HG03196 (cell line): ENCODE measurements at regions not wholly inside any gene's neighbourhood (a gene's known extent, or its start where the extent isn't known, plus 50 kb on each side); places are given as distances from the start of the nearest gene placed in this dataset.
"Not testable (repeated sequence)": the region's sequence is repeated elsewhere in the genome, so short reads cannot be mapped to it uniquely, and the experiment has no call there.

Experiments used
- ATAC-seq: cut with Tn5 transposase; IDR thresholded peaks from one replicate; pipeline ENCODE4 v1.9.1; 2021; ENCODE audit not compliant: unreplicated experiment

DNA sequence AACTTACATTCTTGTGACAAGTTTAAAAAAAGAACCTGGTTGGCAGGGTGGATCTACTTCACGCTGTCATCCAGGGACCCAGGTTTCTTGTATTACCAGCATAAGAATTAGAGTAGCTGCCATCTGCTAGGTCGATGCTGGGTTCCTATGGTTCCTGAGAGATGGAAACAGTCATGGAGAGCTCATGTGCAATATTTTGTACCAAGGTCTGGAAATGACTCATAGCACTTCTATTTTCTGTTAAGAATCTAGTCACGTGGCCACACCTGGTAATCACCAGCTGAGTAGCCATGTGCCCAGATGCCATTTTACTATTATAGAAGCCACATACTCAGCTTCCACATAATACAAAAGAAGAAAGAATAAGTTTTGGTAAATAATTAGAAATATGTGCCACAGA lies 171.3 kb downstream of the CD83 start:
- no peak for ATAC-seq

DNA sequence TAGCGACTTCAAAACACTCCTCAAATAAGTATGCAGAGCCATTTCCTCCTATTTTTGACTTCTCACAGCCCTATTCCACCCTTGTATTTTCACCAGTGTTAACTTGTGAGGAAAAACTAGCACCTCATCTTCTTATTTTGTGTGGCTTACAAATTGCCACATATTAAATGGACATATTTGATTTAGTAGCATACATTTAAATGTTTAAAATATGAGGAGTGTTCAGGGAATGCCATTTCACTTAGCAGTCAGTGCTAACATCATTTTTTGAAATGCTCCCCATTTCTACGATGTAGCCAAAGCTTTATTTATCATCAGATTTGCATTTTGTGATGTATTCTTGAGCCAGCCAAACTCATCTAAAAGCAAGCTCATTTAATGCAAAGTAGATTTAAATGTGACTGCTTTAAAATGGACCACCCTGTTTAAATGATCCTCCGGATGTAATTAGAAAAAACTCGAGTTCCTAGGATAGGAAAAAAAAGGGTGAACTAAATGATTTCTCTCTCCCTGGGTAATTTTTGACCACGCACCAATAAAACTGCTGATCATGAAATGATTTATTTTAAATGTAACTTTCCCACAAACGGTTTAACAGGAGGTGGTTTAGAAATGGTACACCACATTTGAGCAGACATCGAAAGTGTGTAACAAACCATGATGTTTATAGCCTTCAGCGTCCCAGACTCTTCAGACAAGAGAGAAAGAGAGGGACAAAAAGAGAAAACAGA lies 172.6 kb downstream of the CD83 start:
- ATAC-seq = no peak

DNA sequence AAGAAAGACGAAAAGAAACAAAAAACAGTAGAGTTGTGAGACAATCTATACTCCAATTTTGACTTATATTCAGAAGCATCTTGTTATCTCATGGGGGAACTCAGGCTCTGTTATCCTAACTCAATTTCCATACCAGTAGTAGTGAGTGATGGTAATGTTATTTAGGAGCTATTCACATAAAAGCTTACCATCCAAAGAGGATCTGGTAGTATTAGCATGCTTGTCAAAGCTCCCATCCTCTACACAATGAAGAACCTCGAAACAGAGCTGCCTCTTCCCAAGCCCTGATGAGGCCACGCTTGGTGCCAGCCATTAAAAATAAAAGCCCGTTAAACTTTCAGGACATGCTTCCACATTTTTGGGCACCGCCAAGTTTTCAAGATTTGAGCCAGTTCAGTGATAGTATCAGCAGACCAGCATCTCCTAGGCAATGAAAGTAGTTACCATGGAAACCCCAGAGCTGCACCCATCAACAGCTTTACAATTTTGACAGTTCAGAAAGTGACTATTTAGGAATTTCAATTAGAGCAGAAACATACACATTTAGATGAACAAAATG lies 173.3 kb downstream of the CD83 start:
- no peak for ATAC-seq

DNA sequence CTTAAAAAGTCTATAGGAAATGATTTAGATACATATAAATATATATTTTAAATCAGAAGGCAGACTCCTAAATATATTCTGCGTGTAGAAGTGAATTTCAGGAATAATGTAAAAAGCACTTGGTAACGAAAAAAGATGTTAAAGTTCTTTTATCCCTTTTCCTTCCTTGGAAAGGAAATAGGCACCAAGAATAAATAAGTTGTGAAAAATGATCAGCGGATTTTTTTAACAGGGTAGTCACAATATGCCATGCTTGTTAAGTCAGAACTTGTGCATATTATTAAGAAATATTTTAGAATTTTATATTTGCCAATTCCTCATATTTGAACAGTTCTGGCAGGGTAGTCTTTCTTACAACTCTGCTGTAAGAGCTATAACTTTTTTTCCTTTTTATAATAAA lies 173.8 kb downstream of the CD83 start:
- no peak for ATAC-seq

DNA sequence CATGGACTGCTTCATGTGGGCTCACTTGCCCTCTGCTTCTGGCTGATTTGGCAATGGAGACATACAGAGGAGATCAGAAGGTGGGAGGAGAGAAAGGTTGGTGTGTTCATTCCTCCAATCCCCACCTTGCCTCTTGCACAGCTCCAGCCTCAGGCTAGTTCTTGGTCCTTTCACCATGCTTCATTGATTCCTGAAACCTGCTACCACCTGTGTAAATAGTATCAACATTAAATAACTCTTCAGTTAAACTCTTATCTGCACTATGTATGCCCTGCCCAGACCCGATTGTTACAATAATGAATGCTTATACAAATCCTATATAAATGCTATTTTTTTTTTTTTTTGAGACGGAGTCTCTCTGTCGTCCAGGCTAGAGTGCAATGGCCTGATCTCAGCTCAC lies 174.5 kb downstream of the CD83 start:
- no peak for ATAC-seq

DNA sequence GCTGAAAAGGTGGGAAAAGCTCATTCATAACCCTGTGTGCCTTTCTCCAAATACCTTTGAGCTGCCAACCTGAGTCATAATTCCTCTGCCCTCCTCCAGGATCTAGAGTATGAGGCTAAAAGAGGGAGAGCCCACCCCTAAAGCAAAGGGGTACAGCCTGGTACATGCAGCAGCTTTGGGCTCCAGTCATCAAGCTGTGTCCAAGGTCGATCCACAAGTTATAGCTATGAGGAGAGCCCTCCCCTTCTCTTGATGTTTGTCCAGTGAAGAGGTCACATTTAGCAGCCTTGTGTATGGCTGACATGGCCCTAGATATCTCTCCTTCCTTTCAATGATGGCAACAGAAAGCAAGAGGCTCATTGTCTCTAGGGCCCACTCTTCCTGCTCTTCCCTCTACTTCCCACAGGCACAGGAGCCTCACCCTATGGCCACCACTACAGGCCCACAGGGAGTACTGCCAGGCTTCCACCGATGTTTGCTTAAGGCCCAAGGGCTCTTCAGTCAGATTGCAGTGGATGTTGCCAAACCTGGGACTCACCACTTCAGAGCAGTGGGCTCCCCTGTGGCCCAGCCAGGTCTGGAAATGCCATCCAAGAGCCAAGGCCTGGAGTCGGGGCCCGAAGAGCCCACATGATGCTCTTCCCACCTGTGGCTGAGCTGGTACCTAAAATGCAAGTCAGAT lies 176.8 kb downstream of the CD83 start:
- no peak for ATAC-seq

DNA sequence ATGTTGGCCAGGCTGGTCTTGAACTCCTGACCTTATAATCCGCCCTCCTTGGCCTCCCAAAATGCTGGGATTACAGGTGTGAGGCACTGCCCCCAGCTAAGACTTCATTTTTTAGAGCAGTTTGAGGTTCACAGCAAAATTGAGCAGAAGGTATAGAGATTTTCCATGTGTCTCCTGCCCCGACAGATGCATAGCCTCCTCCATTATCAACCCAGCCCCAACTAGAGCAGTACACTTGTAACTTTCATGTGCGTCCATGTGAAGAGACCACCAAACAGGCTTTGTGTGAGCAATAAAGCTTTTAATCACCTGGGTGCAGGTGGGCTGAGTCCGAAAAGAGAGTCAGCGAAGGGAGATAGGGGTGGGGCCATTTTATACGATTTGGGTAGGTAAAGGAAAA lies 179.1 kb downstream of the CD83 start:
- not testable (repeated sequence) for ATAC-seq

DNA sequence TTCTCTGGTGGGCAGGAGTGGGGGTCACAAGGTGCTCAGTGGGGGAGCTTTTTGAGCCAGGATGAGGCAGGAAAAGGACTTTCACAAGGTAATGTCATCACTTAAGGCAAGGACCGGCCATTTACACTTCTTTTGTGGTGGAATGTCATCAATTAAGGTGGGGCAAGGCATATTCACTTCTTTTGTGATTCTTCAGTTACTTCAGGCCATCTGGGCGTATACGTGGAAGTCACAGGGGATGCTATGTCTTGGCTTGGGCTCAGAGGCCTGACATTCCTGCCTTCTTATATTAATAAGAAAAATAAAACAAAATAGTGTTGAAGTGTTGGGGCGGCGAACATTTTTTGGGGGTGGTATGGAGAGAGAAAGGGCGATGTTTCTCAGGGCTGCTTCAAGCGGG lies 179.5 kb downstream of the CD83 start:
- ATAC-seq = not testable (repeated sequence)

DNA sequence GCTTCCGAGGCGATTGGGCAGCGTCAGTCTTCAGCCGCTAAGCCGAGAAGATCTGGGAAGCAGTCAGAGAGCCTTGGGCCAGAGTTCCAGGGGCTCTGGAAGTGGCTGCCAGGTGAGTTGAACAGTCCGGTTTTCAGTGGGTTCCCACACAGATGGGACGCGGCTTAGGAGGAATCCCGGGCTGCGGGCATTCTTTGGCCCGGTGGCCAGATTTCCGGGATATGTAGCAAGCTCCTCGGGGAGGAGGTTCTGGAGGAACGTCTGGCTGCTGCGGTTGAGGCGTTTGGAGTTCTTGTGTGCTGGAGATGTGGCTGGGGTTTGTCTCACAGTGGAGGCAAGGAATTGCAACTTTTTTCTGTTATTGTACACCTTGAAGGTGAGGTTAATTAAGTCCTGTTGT lies 182.6 kb downstream of the CD83 start:
- not testable (repeated sequence) for ATAC-seq

DNA sequence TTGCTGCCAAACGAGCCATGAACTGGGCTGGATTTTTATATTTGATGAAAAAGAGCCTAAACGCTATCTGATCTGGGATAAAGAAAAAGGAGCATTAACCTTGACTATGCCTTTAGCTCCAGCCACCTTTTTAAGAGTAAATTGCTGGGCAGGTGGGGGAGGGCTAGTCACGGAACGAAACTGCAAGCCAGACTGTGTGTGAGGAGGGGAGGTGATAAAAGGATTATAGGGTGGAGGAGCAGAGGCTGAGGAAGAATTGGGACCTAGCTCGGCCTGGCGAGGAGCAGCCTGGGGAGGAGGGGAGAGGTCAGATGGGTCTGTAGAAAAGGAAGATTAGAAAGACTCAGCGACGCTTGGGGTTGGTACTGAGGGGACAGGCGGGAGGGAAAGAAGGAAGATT lies 183.1 kb downstream of the CD83 start:
- not testable (repeated sequence) for ATAC-seq

DNA sequence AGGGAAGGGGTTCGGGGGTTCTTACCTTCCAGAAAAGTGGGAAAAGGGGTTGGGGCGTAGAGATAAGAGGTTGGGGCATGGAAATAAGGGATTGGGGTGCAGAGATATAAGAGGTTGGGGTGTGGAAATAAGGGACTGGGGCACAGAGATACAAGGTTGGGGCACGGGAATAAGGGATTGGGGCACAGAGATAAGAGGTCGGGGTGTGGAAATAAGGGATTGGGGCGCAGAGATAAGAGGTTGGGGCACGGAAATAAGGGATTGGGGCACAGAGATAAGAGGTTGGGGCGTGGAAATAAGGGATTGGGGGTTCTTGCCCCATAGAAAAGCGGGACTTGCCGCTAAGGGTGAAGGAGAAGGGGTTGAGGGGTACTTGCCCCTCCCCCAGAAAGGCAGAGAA lies 183.9 kb downstream of the CD83 start:
- not testable (repeated sequence) for ATAC-seq

DNA sequence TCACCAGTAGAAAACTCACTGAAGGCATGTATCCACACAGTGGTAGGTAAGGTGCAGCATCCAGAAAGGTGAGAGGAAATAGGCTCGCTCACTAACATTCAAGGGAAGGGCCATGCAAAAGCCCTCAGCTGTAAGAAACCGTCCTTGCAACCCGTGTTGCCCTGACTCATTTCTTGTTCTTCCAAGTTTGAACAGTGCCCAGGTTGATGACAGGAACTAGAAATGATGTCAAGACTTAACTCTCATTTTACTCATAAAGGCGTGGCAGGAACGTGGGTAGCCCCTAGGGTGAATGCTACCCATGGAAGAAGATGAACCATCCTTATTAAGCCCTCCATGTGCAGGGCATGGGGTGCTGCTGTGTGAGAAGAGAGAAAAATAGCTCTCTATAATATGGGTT lies 187.6 kb downstream of the CD83 start:
- ATAC-seq = no peak

DNA sequence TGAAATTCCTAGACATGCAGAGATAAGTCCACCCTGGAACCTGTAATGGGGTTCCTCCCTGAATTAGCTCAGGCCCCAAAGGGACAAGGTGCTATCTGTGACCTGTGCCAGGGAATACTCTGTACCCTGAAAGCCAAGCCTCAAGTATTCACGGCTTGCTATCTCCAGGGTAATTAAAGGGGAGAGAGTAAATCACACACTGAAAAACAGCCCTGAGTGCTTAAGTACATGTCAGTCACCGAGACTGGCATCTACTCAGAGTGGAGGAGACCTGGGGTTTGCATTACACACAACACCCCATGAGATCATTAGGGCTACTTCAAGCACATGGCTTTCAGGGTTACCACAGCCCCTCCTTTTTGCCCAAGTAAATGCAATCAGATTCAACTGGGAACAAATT lies 188.1 kb downstream of the CD83 start:
- no peak for ATAC-seq

DNA sequence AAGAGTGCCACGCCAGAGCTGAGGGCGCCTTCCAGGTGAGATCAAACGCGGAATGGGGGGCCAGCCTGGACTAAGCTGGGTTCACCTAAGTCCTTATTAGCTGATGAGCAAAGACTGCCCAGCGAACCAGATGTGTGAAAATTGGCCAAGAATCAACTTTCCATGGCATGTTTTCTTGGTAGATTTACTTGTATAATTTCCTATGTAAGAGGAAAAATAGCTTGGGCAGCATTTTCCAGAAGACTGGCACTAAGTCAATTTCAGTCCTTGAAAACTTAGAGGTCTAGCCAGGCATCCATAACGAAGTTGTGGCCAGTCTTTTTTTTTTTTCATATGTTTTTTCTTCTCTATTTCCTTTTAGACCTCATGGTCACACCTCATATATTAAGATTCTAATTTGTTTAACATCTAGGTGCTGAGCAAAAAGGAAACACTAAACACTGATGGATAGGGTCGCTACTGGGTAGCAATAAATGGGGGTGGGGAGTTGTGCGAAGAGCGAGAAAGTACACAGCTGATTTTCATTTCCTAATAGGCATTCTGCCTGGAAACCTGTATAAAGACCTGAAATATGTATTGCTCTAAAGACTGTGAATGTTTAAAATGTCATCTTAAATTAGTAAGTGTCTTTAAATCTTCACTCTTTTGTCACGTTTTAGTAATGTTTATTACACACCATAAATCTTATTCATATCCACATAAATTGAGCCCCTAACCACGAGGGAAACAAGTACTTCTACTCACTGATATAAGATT lies 188.8 kb downstream of the CD83 start:
- ATAC-seq = no peak

DNA sequence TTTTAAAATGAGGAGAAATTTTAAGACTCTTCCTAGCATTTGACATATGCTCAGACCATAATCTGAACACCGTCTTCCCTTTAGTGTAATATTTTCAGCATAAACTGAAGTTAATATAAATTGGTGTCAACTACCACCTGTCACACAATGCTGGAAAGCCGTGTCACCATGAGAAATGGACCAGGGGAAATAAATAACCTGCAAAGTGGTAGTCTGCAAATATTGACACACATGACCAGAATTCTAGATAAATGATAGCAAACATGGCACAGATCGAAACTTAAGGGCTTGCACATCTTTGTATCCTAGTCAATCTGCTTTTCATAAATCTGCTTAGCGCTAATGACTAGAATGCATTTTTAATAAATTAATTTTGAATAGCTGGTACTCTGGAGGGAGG lies 191.9 kb downstream of the CD83 start:
- no peak for ATAC-seq

DNA sequence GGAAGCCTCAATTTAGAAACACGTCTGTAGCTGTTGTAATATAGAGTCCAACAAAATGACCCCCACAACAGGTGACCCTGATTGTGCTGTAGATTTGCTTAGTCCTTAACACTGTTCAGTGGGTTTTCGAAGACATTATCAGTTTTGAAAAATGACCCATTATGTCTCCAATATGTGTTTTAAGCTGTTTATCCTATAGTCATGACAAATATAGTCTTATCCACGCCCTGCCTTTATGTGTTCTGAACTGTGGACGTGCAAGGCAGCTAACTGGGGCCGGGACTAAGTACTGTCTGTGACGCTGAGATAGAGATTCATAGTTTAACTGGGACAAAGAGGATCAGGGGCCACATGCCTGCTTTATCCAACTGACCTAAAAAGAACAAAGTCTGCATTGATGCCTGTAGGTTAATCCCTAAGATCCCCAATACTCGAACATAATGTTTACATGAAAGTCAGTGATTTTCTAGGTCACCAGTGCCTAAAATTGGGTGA lies 192.4 kb downstream of the CD83 start:
- ATAC-seq = no peak

DNA sequence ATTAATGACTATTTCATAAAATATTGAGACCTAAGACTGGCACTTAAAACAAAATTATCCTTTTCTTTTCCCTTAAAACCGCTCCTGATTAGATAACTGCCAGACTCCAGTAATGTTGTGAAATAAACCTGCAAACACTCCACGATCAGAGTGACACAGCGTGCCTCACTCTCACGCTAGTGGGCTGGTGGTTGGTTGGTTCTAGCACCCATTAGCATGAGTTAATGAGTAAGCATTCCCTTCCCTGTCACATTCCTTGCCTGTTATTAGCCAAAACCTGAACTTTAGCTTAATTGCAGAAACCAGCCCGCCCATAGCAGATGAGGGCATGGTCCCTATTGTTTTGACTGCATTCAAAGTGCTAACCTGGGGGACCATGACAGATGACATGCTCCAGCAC lies 193.4 kb downstream of the CD83 start:
- ATAC-seq = no peak

DNA sequence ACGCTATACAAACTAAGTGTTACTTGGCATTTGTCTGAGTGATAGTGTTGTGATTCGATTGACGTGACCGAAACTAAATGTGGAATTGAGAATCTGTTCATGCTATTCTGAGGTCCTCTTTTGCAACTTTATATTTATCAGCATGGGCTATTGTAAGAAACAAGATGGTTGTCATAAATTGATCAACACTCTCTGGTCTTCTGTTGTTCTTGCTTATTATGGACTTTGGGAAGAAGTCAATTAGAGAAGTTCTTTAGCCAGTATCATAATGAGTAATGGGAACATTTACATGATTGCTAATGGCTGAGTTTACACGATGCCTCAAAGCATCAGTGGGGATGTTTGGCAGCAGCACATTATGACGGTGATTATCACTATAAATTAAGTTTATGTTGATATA lies 195.0 kb downstream of the CD83 start:
- ATAC-seq = no peak

DNA sequence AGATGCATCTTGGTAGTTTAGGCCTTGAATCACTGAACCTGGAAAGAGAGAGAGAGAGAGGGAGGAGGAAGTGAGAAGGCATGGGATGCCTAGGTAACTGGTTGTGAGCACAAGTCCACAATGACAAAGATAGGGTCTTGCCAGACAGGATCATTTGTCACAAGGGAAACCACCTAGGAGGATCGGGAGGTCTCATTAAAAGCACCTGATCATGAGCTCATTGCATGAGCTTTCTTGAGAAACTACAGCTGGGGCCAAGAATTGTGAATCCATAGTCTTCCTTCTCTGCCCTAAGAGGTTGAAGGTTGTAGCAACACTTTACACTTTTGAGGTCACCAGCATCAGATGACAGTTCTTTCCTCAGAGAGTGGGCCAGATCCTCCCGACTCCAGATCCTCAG lies 195.7 kb downstream of the CD83 start:
- no peak for ATAC-seq

DNA sequence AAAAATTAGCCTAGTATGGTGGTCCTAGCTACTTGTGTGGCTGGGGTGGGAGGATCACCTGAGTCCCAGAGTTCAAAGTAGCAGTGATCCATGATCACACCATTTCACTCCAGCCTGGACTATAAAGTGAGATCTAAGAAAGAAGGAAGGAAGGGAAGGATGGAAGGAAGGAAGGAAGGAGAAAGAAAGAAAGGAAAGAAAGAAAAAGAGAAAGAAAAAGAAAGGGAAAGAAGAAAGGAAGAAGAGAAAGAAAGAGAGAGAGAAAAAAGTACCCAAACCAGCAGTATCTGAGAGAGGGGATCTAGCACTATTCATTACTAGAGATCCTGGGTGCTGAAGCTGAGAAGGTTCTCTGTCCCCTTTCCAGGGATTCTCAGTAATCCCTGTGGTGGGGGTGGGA lies 197.8 kb downstream of the CD83 start:
- no peak for ATAC-seq

DNA sequence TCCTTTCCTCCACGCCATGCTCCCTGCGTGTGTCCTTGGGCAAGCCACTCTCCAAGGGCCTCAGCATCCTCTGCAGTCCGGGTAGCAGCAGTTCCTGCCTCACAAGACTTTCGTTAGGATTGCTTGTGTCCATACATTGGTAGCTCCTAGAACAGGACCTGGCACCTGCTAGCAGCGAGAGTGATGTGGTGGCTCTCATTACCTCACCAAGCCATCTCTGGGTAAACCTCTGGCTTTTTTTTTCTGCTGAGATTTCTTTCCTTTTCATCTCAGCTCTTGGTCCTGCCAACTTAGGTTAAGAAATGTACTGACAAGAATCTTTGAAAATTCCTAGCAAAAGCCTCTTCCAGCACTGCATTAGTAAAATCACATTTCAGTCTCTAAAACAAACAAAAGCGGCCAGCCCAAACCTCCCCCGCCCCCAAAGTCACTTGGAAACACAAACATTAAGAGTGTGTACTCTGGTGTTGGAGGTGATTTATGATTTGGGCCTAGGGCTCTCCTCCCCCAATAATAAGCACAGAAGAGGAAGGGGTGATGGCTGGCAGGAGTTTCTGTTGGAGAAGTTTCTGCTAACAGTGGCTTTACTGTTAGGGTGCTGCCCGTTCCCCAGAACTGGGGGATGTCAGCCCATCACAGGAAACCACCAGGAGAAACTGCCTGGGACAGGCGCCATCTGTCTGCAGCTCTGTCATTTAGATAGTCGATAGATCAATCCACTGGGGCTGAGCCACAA lies 199.2 kb downstream of the CD83 start:
- no peak for ATAC-seq
